Cerebellar cortex (tissue), 1 donor: ENCODE measurements at regions not wholly inside any gene's neighbourhood (a gene's known extent, or its start where the extent isn't known, plus 50 kb on each side); places are given as distances from the start of the nearest gene placed in this dataset.
A peak's percentile ranks its signal among the peaks of the same experiment; 100 is the strongest.
"Not testable (repeated sequence)": the region's sequence is repeated elsewhere in the genome, so short reads cannot be mapped to it uniquely, and the experiment has no call there.

Experiments
- DNase-seq: peaks from one replicate; pipeline ENCODE4 v3.0.0-alpha.2; 2015; ENCODE audit warnings: low spot score

DNA sequence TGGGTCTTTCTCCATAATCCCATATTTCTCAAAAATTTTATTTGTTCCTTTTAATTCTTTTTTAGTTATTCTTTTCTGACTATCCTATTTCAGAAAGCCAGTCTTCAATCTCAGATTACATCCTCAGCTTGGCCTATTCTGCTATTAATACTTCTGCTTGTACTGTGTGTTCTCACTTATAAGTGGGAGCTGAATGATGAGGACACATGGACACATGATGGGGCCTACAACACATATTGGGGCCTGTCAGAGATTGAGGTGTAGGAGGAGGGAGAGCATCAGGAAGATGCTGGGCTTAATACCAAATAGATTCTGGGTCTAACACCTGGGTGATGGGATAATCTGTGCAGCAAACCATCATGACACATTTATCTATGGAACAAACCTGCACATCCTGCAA, 82.3 kb downstream of the MAGEE1 start:
- no peak for DNase-seq

- no peak for DNase-seq
Measured at GRCh38 chrX:76517544-76517943, 90.0 kb downstream of the MAGEE1 start.

DNA sequence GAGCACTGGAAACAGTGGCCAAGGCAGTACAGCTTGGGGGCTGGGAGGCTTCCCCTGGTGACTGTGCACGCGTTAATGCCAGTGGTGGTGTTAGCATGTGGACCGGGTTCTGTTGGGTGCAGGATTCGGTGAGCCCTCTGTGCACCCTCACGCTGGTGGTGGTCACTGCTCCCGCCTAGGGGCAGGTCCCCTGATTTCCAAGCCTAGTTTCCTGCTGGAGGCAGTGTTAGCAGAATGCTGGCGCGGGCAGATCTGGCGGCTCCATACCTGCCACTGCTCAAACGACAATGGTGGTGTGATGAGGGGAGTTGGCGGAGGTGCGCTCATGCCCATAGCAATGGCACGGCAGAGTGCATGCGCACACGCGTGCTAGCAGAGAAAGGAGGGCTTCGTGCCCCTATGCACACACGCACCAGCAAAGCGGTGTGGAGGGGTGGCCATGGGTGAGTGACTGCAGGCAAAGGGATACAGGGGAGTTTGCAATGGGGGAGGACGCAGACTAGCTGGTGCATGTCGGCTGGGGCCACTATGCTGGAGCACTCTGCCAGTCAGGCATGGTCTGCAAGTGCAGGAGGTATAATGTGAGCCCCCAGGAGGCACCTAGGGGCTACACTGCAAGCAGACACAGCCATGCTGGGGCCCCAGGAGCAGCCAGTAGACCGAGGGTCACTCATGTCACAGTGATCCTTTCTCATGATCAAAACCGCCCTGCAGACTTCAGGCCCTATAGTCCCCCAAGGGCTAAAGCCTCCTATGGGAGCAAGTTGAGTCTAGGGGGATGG, 93.0 kb downstream of the MAGEE1 start:
- DNase-seq = no peak

DNA sequence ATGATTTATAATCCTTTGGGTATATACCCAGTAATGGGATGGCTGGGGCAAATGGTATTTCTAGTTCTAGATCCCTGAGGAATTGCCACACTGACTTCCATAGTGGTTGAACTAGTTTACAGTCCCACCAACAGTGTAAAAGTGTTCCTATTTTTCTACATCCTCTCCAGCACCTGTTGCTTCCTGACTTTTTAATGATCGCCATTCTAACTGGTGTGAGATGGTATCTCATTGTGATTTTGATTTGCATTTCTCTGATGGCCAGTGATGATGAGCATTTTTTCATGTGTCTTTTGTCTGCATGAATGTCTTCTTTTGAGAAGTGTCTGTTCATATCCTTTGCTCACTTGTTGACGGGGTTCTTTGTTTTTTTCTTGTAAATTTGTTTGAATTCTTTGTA, 108.2 kb downstream of the MAGEE1 start:
- not testable (repeated sequence) for DNase-seq

DNA sequence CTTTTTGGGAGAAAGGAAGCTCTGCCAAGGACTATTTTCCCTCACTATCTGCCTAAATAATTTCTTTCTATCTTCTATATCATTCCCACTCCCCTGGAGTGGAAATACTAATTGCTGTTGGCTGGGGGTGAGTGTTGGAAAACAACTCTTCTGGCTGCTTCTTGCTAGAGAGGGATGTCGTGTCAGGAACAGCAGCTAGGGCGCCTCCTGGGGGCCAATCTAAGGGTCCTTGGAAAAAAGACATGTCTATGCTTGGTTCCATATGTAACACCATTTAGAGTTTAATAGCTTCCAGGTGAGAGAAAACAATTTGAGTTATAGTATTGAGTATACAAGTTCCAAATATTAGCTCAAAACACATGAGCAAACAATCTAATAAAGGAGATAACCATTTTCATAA, 111.3 kb downstream of the MAGEE1 start:
- no peak for DNase-seq

GRCh38 chrX:76543381-76543780, 115.9 kb downstream of the MAGEE1 start:
- not testable (repeated sequence) for DNase-seq

GRCh38 chrX:76550016-76550415, 122.5 kb downstream of the MAGEE1 start:
- no peak for DNase-seq

GRCh38 chrX:76555269-76555668, 127.8 kb downstream of the MAGEE1 start:
- DNase-seq = no peak

- DNase-seq = peak; percentile 8
Measured at GRCh38 chrX:76555816-76556215, 128.3 kb downstream of the MAGEE1 start.

DNA sequence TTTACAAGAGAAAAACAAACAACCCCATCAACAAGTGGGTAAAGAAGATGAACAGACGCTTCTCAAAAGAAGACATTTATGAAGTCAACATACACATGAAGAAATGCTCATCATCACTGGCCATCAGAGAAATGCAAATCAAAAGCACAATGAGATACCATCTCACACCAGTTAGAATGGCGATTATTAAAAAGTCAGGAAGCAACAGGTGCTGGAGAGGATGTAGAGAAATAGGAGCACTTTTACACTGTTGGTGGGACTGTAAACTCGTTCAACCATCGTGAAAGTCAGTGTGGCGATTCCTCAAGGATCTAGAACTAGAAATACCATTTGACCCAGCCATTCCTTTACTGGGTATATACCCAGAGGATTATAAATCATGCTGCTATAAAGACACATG, 137.3 kb downstream of the MAGEE1 start:
- not testable (repeated sequence) for DNase-seq

- DNase-seq = no peak
Measured at GRCh38 chrX:76605390-76605789, 177.9 kb downstream of the MAGEE1 start.

GRCh38 chrX:76617020-76617419, 189.5 kb downstream of the MAGEE1 start:
- DNase-seq = no peak

DNA sequence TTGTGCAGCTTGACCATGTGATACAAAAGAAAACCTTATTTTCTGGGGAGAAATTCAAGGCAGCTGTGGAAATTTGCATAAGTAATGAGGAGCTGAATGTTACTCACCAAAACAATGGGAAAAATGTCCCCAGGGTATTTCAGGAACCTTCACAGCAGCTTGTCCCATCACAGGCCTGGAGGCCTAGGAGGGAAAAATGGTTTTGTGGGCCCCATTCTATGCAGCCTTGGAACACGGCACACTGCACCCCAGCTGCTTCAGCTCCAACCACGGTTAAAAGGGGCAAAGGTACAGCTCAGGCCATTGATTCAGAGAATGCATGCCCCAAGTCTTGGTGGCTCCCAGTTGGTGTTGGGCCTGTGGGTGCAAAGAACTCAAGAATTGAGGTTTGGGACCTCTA, 216.1 kb downstream of the MAGEE1 start:
- no peak for DNase-seq

- DNase-seq = not testable (repeated sequence)
Measured at GRCh38 chrX:76651369-76651768, 223.9 kb downstream of the MAGEE1 start.

GRCh38 chrX:76657499-76657898, 230.0 kb downstream of the MAGEE1 start:
- no peak for DNase-seq
